HEK293 (cell line): ENCODE measurements at regions not wholly inside any gene's neighbourhood (a gene's known extent, or its start where the extent isn't known, plus 50 kb on each side); places are given as distances from the start of the nearest gene placed in this dataset.

Source experiments
- CTCF ChIA-PET: fragments of 350-600 bp; formaldehyde crosslinking; extraction: SDS; loops from one replicate; lab custom pipeline; 2021; ENCODE audit warnings: antibody characterized with exemption; lab: Yijun Ruan, JAX
- POLR2A ChIA-PET: fragments of 300-600 bp; formaldehyde crosslinking; extraction: SDS; loops from one replicate; lab custom pipeline; 2020; ENCODE audit warnings: antibody characterized with exemption, inconsistent platforms; lab: Yijun Ruan, JAX
- H3K27ac ChIP-seq: fragments of 200-500 bp; sonication (Bioruptor generic); 2 replicates; pipeline ENCODE4 v1.5.1; 2014; ENCODE audit warnings: low read depth, low read length, control low read depth, inconsistent platforms; ENCODE audit errors: extremely low read depth
- H3K36me3 ChIP-seq, 2 experiments: fragments of 200-500 bp in 1 of 2; sonication (Bioruptor generic) in 1 of 2; 1 replicate in 1 of 2; 2 replicates in 1 of 2; pipeline ENCODE4 v1.5.1; 2014 to 2017; ENCODE audit warnings: inconsistent platforms in 2 of 2, low read length in 2 of 2; ENCODE audit not compliant: control insufficient read depth in 2 of 2, insufficient read depth in 1 of 2
- H3K4me1 ChIP-seq: fragments of 200-500 bp; sonication (Bioruptor generic); 2 replicates; pipeline ENCODE4 v1.5.1; 2014; ENCODE audit warnings: mild to moderate bottlenecking, low read length, inconsistent platforms; ENCODE audit not compliant: control insufficient read depth, insufficient read depth
- H3K4me3 ChIP-seq: 2 replicates; pipeline ENCODE4 v1.5.1; 2011; ENCODE audit warnings: low read depth, mild to moderate bottlenecking, control low read depth, low read length, moderate library complexity
- H3K9me3 ChIP-seq: fragments of 200-500 bp; sonication (Bioruptor generic); 2 replicates; pipeline ENCODE4 v1.5.1; 2014; ENCODE audit warnings: low read depth, low read length, inconsistent platforms; ENCODE audit not compliant: control insufficient read depth, insufficient read depth
- BCL11A ChIP-seq: fragments of 450-650 bp; formaldehyde crosslinking; IDR thresholded peaks from 2 replicates; pipeline ENCODE4 v1.5.1; 2016; ENCODE audit warnings: low read depth, missing biosample characterization, missing genetic modification characterization
- HOXA7 ChIP-seq: sonication (generic); formaldehyde crosslinking; IDR thresholded peaks from 2 replicates; pipeline ENCODE4 v1.8.1; 2022; ENCODE audit warnings: missing genetic modification reagents, borderline replicate concordance
- IKZF3 ChIP-seq: fragments of 450-650 bp; IDR thresholded peaks from 2 replicates; pipeline ENCODE4 v1.5.0; 2018; ENCODE audit warnings: missing biosample characterization, mild to moderate bottlenecking, missing genetic modification characterization, moderate library complexity
- MZF1 ChIP-seq: fragments of 450-650 bp; formaldehyde crosslinking; IDR thresholded peaks from 2 replicates; pipeline ENCODE4 v1.5.1; 2017; ENCODE audit warnings: missing biosample characterization, missing genetic modification characterization, borderline replicate concordance
- RBAK ChIP-seq: fragments of 450-650 bp; formaldehyde crosslinking; IDR thresholded peaks from 2 replicates; pipeline ENCODE4 v1.5.1; 2016; ENCODE audit warnings: missing biosample characterization, missing genetic modification characterization
- SP2 ChIP-seq: fragments of 450-650 bp; formaldehyde crosslinking; IDR thresholded peaks from 2 replicates; pipeline ENCODE4 v1.5.1; 2016; ENCODE audit warnings: missing biosample characterization, missing genetic modification characterization
- ZBTB20 ChIP-seq: fragments of 450-650 bp; formaldehyde crosslinking; IDR thresholded peaks from 2 replicates; pipeline ENCODE4 v1.5.1; 2016; ENCODE audit warnings: missing biosample characterization, missing genetic modification characterization
- ZBTB21 ChIP-seq: fragments of 450-650 bp; formaldehyde crosslinking; IDR thresholded peaks from 2 replicates; pipeline ENCODE4 v1.5.1; 2017; ENCODE audit warnings: missing biosample characterization, missing genetic modification characterization
- ZFHX2 ChIP-seq: fragments of 450-650 bp; formaldehyde crosslinking; conservative IDR thresholded peaks from 2 replicates; pipeline ENCODE4 v1.5.1; 2016; ENCODE audit warnings: missing biosample characterization, missing genetic modification characterization
- ZFP3 ChIP-seq: fragments of 450-650 bp; formaldehyde crosslinking; IDR thresholded peaks from 2 replicates; pipeline ENCODE4 v1.5.1; 2016; ENCODE audit warnings: low read depth, missing biosample characterization, missing genetic modification characterization
- ZFP37 ChIP-seq: fragments of 450-650 bp; formaldehyde crosslinking; IDR thresholded peaks from 2 replicates; pipeline ENCODE4 v1.5.1; 2016; ENCODE audit warnings: missing biosample characterization, missing genetic modification characterization
- ZNF140 ChIP-seq: fragments of 450-650 bp; formaldehyde crosslinking; IDR thresholded peaks from 2 replicates; pipeline ENCODE4 v1.5.1; 2016; ENCODE audit warnings: missing biosample characterization, missing genetic modification characterization
- ZNF18 ChIP-seq: fragments of 450-650 bp; formaldehyde crosslinking; IDR thresholded peaks from 2 replicates; pipeline ENCODE4 v1.5.1; 2016; ENCODE audit warnings: missing biosample characterization, missing genetic modification characterization
- ZNF214 ChIP-seq: fragments of 450-650 bp; formaldehyde crosslinking; IDR thresholded peaks from 2 replicates; pipeline ENCODE4 v1.5.1; 2017; ENCODE audit warnings: missing biosample characterization, mild to moderate bottlenecking, missing genetic modification characterization, borderline replicate concordance
- ZNF221 ChIP-seq: fragments of 450-650 bp; formaldehyde crosslinking; IDR thresholded peaks from 2 replicates; pipeline ENCODE4 v1.5.1; 2017; ENCODE audit warnings: missing biosample characterization, missing genetic modification characterization, borderline replicate concordance
- ZNF24 ChIP-seq: fragments of 450-650 bp; formaldehyde crosslinking; IDR thresholded peaks from 2 replicates; pipeline ENCODE4 v1.5.1; 2016; ENCODE audit warnings: missing biosample characterization, missing genetic modification characterization
- ZNF266 ChIP-seq: fragments of 450-650 bp; formaldehyde crosslinking; IDR thresholded peaks from 2 replicates; pipeline ENCODE4 v1.5.1; 2016; ENCODE audit warnings: missing biosample characterization, missing genetic modification characterization, low read depth
- ZNF311 ChIP-seq: fragments of 450-650 bp; formaldehyde crosslinking; IDR thresholded peaks from 2 replicates; pipeline ENCODE4 v1.5.1; 2017; ENCODE audit warnings: missing biosample characterization, missing genetic modification characterization, borderline replicate concordance
- ZNF37A ChIP-seq: fragments of 450-650 bp; IDR thresholded peaks from 2 replicates; pipeline ENCODE4 v1.5.1; 2018; ENCODE audit warnings: missing biosample characterization, missing genetic modification characterization
- ZNF521 ChIP-seq: fragments of 450-650 bp; formaldehyde crosslinking; IDR thresholded peaks from 2 replicates; pipeline ENCODE4 v1.5.1; 2017; ENCODE audit warnings: missing biosample characterization, mild to moderate bottlenecking, missing genetic modification characterization
- ZNF571 ChIP-seq: fragments of 450-650 bp; formaldehyde crosslinking; IDR thresholded peaks from 2 replicates; pipeline ENCODE4 v1.5.0; 2017; ENCODE audit warnings: missing biosample characterization, missing genetic modification characterization
- ZNF585B ChIP-seq: fragments of 450-650 bp; formaldehyde crosslinking; IDR thresholded peaks from 2 replicates; pipeline ENCODE4 v1.5.1; 2016; ENCODE audit warnings: missing biosample characterization, missing genetic modification characterization
- ZNF654 ChIP-seq: fragments of 450-650 bp; formaldehyde crosslinking; IDR thresholded peaks from 2 replicates; pipeline ENCODE4 v1.5.1; 2016; ENCODE audit warnings: low read depth, missing biosample characterization, missing genetic modification characterization
- ZNF664 ChIP-seq: fragments of 450-650 bp; formaldehyde crosslinking; IDR thresholded peaks from 2 replicates; pipeline ENCODE4 v1.5.1; 2016; ENCODE audit warnings: missing biosample characterization, missing genetic modification characterization
- ZNF768 ChIP-seq: fragments of 450-650 bp; formaldehyde crosslinking; IDR thresholded peaks from 2 replicates; pipeline ENCODE4 v1.5.1; 2018; ENCODE audit warnings: missing biosample characterization, mild to moderate bottlenecking, missing genetic modification characterization
- ZSCAN23 ChIP-seq: fragments of 450-650 bp; formaldehyde crosslinking; IDR thresholded peaks from 2 replicates; pipeline ENCODE4 v1.5.1; 2016; ENCODE audit warnings: missing biosample characterization, missing genetic modification characterization
- ZSCAN30 ChIP-seq: fragments of 450-650 bp; IDR thresholded peaks from 2 replicates; pipeline ENCODE4 v1.5.1; 2018; ENCODE audit warnings: missing biosample characterization, mild to moderate bottlenecking, missing genetic modification characterization, moderate library complexity
- TF ChIP-seq, protein P1 (sequence below): fragments of 450-650 bp; formaldehyde crosslinking; IDR thresholded peaks from 2 replicates; pipeline ENCODE4 v1.5.1; 2016; ENCODE audit warnings: missing biosample characterization, missing genetic modification characterization
- TF ChIP-seq, protein P2 (sequence below): fragments of 450-650 bp; formaldehyde crosslinking; IDR thresholded peaks from 2 replicates; pipeline ENCODE4 v1.5.1; 2017; ENCODE audit warnings: missing biosample characterization, missing genetic modification characterization
- TF ChIP-seq, protein P3 (sequence below): fragments of 450-650 bp; formaldehyde crosslinking; IDR thresholded peaks from 2 replicates; pipeline ENCODE4 v1.5.1; 2016; ENCODE audit warnings: missing biosample characterization, missing genetic modification characterization

GRCh38 chr11:121909596-121909995, 206.4 kb downstream of the BLID start:
- CTCF ChIA-PET, result interaction anchor here (0.6 kb wide), 1 partner anchor 1194 kb away, joined by 6 read pairs; no protein-coding TSS in a partner anchor

GRCh38 chr11:121907379-121907778, 208.6 kb downstream of the BLID start:
- no peaks in the 10 kb centered on the region for H3K9me3 ChIP-seq
- ChIA-PET POLR2A (no interaction called here), CTCF (interaction anchor here (0.6 kb wide), 1 partner anchor 114 kb away, joined by 3 read pairs; no protein-coding TSS in a partner anchor)
- no peaks in the 10 kb centered on the region for H3K36me3 ChIP-seq
- H3K27ac ChIP-seq, result no peak overlapping the region
- no peak overlapping the region for H3K4me3 ChIP-seq
- TF ChIP-seq MZF1 (tag by site-specific recombination) (no peak), ZFHX2 (tag by site-specific recombination) (no peak), ZNF585B (tag by site-specific recombination) (no peak), BCL11A (tag by site-specific recombination) (no peak), ZNF266 (no peak), ZNF37A (tag by site-specific recombination) (no peak), HOXA7 (CRISPR knock-in tag) (no peak), ZNF24 (tag by site-specific recombination) (no peak), ZNF221 (tag by site-specific recombination) (no peak), ZBTB21 (no peak), ZNF18 (tag by site-specific recombination) (no peak), ZFP3 (no peak), ZNF311 (no peak), ZNF664 (no peak), SP2 (tag by site-specific recombination) (no peak)
- TF ChIP-seq, protein P1, sequence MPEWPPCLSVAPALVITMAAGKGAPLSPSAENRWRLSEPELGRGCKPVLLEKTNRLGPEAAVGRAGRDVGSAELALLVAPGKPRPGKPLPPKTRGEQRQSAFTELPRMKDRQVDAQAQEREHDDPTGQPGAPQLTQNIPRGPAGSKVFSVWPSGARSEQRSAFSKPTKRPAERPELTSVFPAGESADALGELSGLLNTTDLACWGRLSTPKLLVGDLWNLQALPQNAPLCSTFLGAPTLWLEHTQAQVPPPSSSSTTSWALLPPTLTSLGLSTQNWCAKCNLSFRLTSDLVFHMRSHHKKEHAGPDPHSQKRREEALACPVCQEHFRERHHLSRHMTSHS (tag by site-specific recombination), result no peak
- no peaks in the 10 kb centered on the region for H3K4me1 ChIP-seq

More at GRCh38 chr11:121909596-121909995, 206.4 kb downstream of the BLID start:
- POLR2A ChIA-PET, result no interaction called here
- H3K9me3 ChIP-seq, result no peaks in the 10 kb centered on the region
- H3K27ac ChIP-seq, result no peak overlapping the region
- H3K36me3 ChIP-seq, result no peaks in the 10 kb centered on the region
- TF ChIP-seq ZNF521 (tag by site-specific recombination), result no peak
- TF ChIP-seq ZBTB20 (tag by site-specific recombination), result no peak
- TF ChIP-seq ZNF140, result no peak
- TF ChIP-seq ZNF768 (tag by site-specific recombination), result no peak
- TF ChIP-seq IKZF3 (tag by site-specific recombination), result no peak
- TF ChIP-seq RBAK (tag by site-specific recombination), result no peak
- TF ChIP-seq ZNF214, result no peak
- no peak for TF ChIP-seq ZSCAN23 (tag by site-specific recombination)
- TF ChIP-seq, protein P1 (tag by site-specific recombination), result no peak
- TF ChIP-seq, protein P2, sequence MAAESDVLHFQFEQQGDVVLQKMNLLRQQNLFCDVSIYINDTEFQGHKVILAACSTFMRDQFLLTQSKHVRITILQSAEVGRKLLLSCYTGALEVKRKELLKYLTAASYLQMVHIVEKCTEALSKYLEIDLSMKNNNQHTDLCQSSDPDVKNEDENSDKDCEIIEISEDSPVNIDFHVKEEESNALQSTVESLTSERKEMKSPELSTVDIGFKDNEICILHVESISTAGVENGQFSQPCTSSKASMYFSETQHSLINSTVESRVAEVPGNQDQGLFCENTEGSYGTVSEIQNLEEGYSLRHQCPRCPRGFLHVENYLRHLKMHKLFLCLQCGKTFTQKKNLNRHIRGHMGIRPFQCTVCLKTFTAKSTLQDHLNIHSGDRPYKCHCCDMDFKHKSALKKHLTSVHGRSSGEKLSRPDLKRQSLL, result no peak
- TF ChIP-seq ZNF654, result no peak
- no peak for TF ChIP-seq ZSCAN30 (tag by site-specific recombination)
- TF ChIP-seq, protein P3, sequence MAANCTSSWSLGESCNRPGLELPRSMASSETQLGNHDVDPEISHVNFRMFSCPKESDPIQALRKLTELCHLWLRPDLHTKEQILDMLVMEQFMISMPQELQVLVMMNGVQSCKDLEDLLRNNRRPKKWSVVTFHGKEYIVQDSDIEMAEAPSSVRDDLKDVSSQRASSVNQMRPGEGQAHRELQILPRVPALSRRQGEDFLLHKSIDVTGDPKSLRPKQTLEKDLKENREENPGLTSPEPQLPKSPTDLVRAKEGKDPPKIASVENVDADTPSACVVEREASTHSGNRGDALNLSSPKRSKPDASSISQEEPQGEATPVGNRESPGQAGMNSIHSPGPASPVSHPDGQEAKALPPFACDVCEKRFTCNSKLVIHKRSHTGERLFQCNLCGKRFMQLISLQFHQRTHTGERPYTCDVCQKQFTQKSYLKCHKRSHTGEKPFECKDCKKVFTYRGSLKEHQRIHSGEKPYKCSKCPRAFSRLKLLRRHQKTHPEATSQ (tag by site-specific recombination), result no peak
- TF ChIP-seq ZFP37 (tag by site-specific recombination), result no peak
- TF ChIP-seq ZNF571 (tag by site-specific recombination), result no peak
- no peak overlapping the region for H3K4me3 ChIP-seq
- no peaks in the 10 kb centered on the region for H3K4me1 ChIP-seq
